H1 (cell line): ENCODE measurements at regions not wholly inside any gene's neighbourhood (a gene's known extent, or its start where the extent isn't known, plus 50 kb on each side); places are given as distances from the start of the nearest gene placed in this dataset.

ENCODE experiments used
- CTCF ChIA-PET: fragments of 300-600 bp; sonication (Branson Sonifier 250); formaldehyde crosslinking; loops from one replicate; lab custom pipeline; 2021; ENCODE audit not compliant: partially characterized antibody; lab: Charles Lee
- POLR2A ChIA-PET: fragments of 300-600 bp; sonication (Branson Sonifier 250); formaldehyde crosslinking; loops from one replicate; lab custom pipeline; 2021; ENCODE audit warnings: inconsistent platforms; ENCODE audit not compliant: partially characterized antibody; lab: Charles Lee
- DNase-seq, 2 experiments: peaks; one replicate each; pipeline versions ENCODE4 v3.0.0 to v3.0.0-alpha.2; 2010 to 2022; ENCODE audit warnings: low spot score in 2 of 2, low read depth in 1 of 2, mixed read lengths in 1 of 2
- FAIRE-seq: peaks from 2 replicates; lab custom pipeline; 2011; peaks lifted over from hg19 to GRCh38; lab: Jason Lieb, UNC
- H2AFZ ChIP-seq: 2 replicates; pipeline ENCODE4 v1.8.1; 2012; ENCODE audit warnings: low read length, inconsistent platforms
- H2AK5ac ChIP-seq: 2 replicates; pipeline ENCODE4 v1.6.1; 2013; ENCODE audit warnings: low read depth, low read length
- H2BK120ac ChIP-seq: replicated peaks from 2 replicates; pipeline ENCODE3; 2013; ENCODE audit warnings: low read depth, low read length, inconsistent platforms
- H2BK12ac ChIP-seq: 2 replicates; pipeline ENCODE4 v1.6.1; 2013; ENCODE audit warnings: low read depth, low read length
- H2BK15ac ChIP-seq: 2 replicates; pipeline ENCODE4 v1.6.1; 2013; ENCODE audit warnings: low read length
- H2BK20ac ChIP-seq: 2 replicates; pipeline ENCODE4 v1.6.1; 2013; ENCODE audit warnings: low read length
- H2BK5ac ChIP-seq: 2 replicates; pipeline ENCODE4 v1.6.1; 2013; ENCODE audit warnings: low read depth, low read length
- H3K14ac ChIP-seq: 2 replicates; pipeline ENCODE4 v1.6.1; 2013; ENCODE audit warnings: inconsistent platforms; ENCODE audit not compliant: insufficient read length
- H3K18ac ChIP-seq: 2 replicates; pipeline ENCODE4 v1.6.1; 2013; ENCODE audit warnings: low read length; ENCODE audit errors: extremely low read depth
- H3K23ac ChIP-seq: 2 replicates; pipeline ENCODE4 v1.6.1; 2013; ENCODE audit warnings: inconsistent platforms; ENCODE audit not compliant: insufficient read length
- H3K23me2 ChIP-seq: 2 replicates; pipeline ENCODE4 v1.6.1; 2013; ENCODE audit warnings: low read depth, low read length
- H3K27ac ChIP-seq: 2 replicates; pipeline ENCODE4 v1.6.1; 2011; ENCODE audit warnings: low read depth, low read length, inconsistent platforms
- H3K27me3 ChIP-seq, 4 experiments: replicated peaks in 1 of 4; 1 replicate in 1 of 4; 2 replicates in 3 of 4; pipeline versions ENCODE4 v1.6.1 to v1.8.1; 2011 to 2013; ENCODE audit warnings: low read length in 3 of 4, mild to moderate bottlenecking in 3 of 4, inconsistent platforms in 2 of 4, mixed read lengths in 2 of 4, moderate library complexity in 1 of 4; ENCODE audit not compliant: control insufficient read depth in 3 of 4, insufficient read depth in 3 of 4; ENCODE audit errors: extremely low read depth in 1 of 4
- H3K36me3 ChIP-seq, 4 experiments: 2 replicates each; pipeline versions ENCODE4 v1.6.1 to v1.8.1; 2011 to 2013; ENCODE audit warnings: mild to moderate bottlenecking in 4 of 4, low read length in 3 of 4, moderate library complexity in 2 of 4, control low read depth in 1 of 4, inconsistent platforms in 1 of 4; ENCODE audit not compliant: insufficient read depth in 4 of 4, control insufficient read depth in 2 of 4
- H3K4ac ChIP-seq: replicated peaks from 2 replicates; pipeline ENCODE3; 2013; ENCODE audit warnings: low read length, low read depth, mixed read lengths, inconsistent platforms; ENCODE audit not compliant: insufficient read length
- H3K4me1 ChIP-seq, 4 experiments: replicated peaks in 1 of 4; 1 replicate in 1 of 4; 2 replicates in 3 of 4; pipeline versions ENCODE4 v1.6.1 to v1.8.1; 2011 to 2013; ENCODE audit warnings: low read length in 3 of 4, inconsistent platforms in 2 of 4, mixed read lengths in 1 of 4; ENCODE audit not compliant: insufficient read depth in 4 of 4, control insufficient read depth in 3 of 4
- H3K4me2 ChIP-seq, 2 experiments: 2 replicates each; pipeline versions ENCODE4 v1.6.1 to v1.8.1; 2011 to 2013; ENCODE audit warnings: low read depth in 2 of 2, low read length in 2 of 2, control low read depth in 1 of 2, inconsistent platforms in 1 of 2, mild to moderate bottlenecking in 1 of 2; ENCODE audit not compliant: insufficient read depth in 1 of 2
- H3K4me3 ChIP-seq, 4 experiments: fragments of 200-600, 300-600 bp in 1 of 4; sonication (generic), shearing (Covaris generic), sonication (Bioruptor Twin) in 1 of 4; 2 replicates each; pipeline versions ENCODE4 v1.5.1 to v1.8.1; 2011 to 2016; ENCODE audit warnings: low read length in 4 of 4, low read depth in 3 of 4, control low read depth in 2 of 4, inconsistent platforms in 2 of 4, mild to moderate bottlenecking in 2 of 4, mixed read lengths in 1 of 4, moderate library complexity in 1 of 4; ENCODE audit not compliant: insufficient read depth in 2 of 4; ENCODE audit errors: extremely low read depth in 1 of 4
- H3K56ac ChIP-seq: replicated peaks from 2 replicates; pipeline ENCODE3; 2013; ENCODE audit warnings: low read depth, mild to moderate bottlenecking, mixed read lengths, low read length, inconsistent platforms; ENCODE audit not compliant: insufficient read length
- H3K79me1 ChIP-seq: 2 replicates; pipeline ENCODE4 v1.6.1; 2013; ENCODE audit warnings: low read depth, low read length, control low read depth
- H3K79me2 ChIP-seq, 2 experiments: 2 replicates each; pipeline versions ENCODE4 v1.6.1 to v1.8.1; 2012 to 2013; ENCODE audit warnings: low read length in 2 of 2, mild to moderate bottlenecking in 2 of 2, inconsistent platforms in 1 of 2; ENCODE audit not compliant: insufficient read depth in 2 of 2, control insufficient read depth in 1 of 2
- H3K9ac ChIP-seq, 4 experiments: replicated peaks in 1 of 4; 1 replicate in 1 of 4; 2 replicates in 3 of 4; pipeline versions ENCODE4 v1.6.1 to v1.8.1; 2011 to 2013; ENCODE audit warnings: low read depth in 3 of 4, low read length in 3 of 4, control low read depth in 2 of 4, mild to moderate bottlenecking in 2 of 4, moderate library complexity in 2 of 4, inconsistent platforms in 1 of 4; ENCODE audit errors: extremely low read depth in 1 of 4
- H3K9me3 ChIP-seq, 2 experiments: 2 replicates each; pipeline versions ENCODE4 v1.6.1 to v1.8.1; 2012 to 2013; ENCODE audit warnings: mild to moderate bottlenecking in 2 of 2, moderate library complexity in 2 of 2, control low read depth in 1 of 2, inconsistent platforms in 1 of 2, low read depth in 1 of 2, low read length in 1 of 2, mixed read lengths in 1 of 2; ENCODE audit not compliant: insufficient read depth in 2 of 2
- H4K20me1 ChIP-seq, 2 experiments: replicated peaks in 1 of 2; 2 replicates each; pipeline versions ENCODE3 to v1.8.1; 2011 to 2013; ENCODE audit warnings: inconsistent platforms in 2 of 2, low read length in 2 of 2, mild to moderate bottlenecking in 1 of 2; ENCODE audit not compliant: insufficient read depth in 2 of 2, control insufficient read depth in 1 of 2
- H4K5ac ChIP-seq: 2 replicates; pipeline ENCODE4 v1.6.1; 2013; ENCODE audit warnings: low read length, low read depth, mixed read lengths, inconsistent platforms; ENCODE audit not compliant: insufficient read length
- H4K8ac ChIP-seq: 2 replicates; pipeline ENCODE4 v1.8.0; 2013; ENCODE audit warnings: mild to moderate bottlenecking, moderate library complexity, low read length, inconsistent platforms; ENCODE audit not compliant: insufficient read depth; ENCODE audit errors: extremely low read depth
- H4K91ac ChIP-seq: replicated peaks from 2 replicates; pipeline ENCODE3; 2013; ENCODE audit warnings: low read length, mixed read lengths, inconsistent platforms; ENCODE audit not compliant: insufficient read length
- BCL11A ChIP-seq, 2 experiments: IDR thresholded peaks; one replicate each; pipeline ENCODE4 v1.6.1; 2011; ENCODE audit warnings: low read depth in 2 of 2, low read length in 2 of 2, mild to moderate bottlenecking in 2 of 2
- CEBPB ChIP-seq: IDR thresholded peaks from 2 replicates; pipeline ENCODE4 v1.6.1; 2012; ENCODE audit warnings: low read depth, low read length
- EGR1 ChIP-seq: IDR thresholded peaks from 2 replicates; pipeline ENCODE4 v1.6.1; 2011; ENCODE audit warnings: low read depth, low read length, borderline replicate concordance
- JUND ChIP-seq: IDR thresholded peaks from 2 replicates; pipeline ENCODE4 v1.6.1; 2011; ENCODE audit warnings: mild to moderate bottlenecking, improper control_type of control experiment, low read length
- KDM4A ChIP-seq: IDR thresholded peaks from one replicate; pipeline ENCODE4 v1.7.1; 2012; ENCODE audit warnings: low read depth, mild to moderate bottlenecking, moderate library complexity, low read length, inconsistent platforms; ENCODE audit not compliant: severe bottlenecking
- RFX5 ChIP-seq: IDR thresholded peaks from 2 replicates; pipeline ENCODE4 v1.6.1; 2011; ENCODE audit warnings: low read depth, low read length, improper control_type of control experiment, borderline replicate concordance
- RNF2 ChIP-seq: fragments of 200-900, 300-1000 bp; sonication (generic); IDR thresholded peaks from 2 replicates; pipeline ENCODE4 v1.7.1; 2016; ENCODE audit warnings: borderline replicate concordance, low read depth, mild to moderate bottlenecking, antibody characterized with exemption, low read length; ENCODE audit not compliant: poor library complexity, severe bottlenecking; ENCODE audit errors: missing control alignments
- SP2 ChIP-seq: IDR thresholded peaks from 2 replicates; pipeline ENCODE4 v1.6.1; 2012; ENCODE audit warnings: mild to moderate bottlenecking, low read length, inconsistent platforms
- TBP ChIP-seq: IDR thresholded peaks from 2 replicates; pipeline ENCODE4 v1.6.1; 2011; ENCODE audit warnings: low read depth, low read length, improper control_type of control experiment
- TCF12 ChIP-seq: IDR thresholded peaks from 2 replicates; pipeline ENCODE4 v1.6.1; 2011; ENCODE audit warnings: low read depth, mild to moderate bottlenecking, low read length
- WGBS, 2 experiments: shearing (Covaris generic) in 1 of 2; methylation state at CpG; one replicate each; pipeline versions ENCODE4 v1.1.6 to v1.1.7; 2013 to 2015; ENCODE audit warnings: low lambda C conversion rate in 2 of 2, mixed read lengths in 2 of 2, inconsistent platforms in 1 of 2, low coverage in 1 of 2, missing lambda C conversion rate in 1 of 2; ENCODE audit not compliant: insufficient replicate concordance in 2 of 2, insufficient coverage in 1 of 2, insufficient read length in 1 of 2; ENCODE audit errors: extremely low coverage in 1 of 2, missing lambda C conversion rate in 1 of 2; 5-methylcytosine and 5-hydroxymethylcytosine counted together
- TF ChIP-seq, protein P1 (sequence below): IDR thresholded peaks from 2 replicates; pipeline ENCODE4 v1.6.1; 2012; ENCODE audit warnings: inconsistent platforms
- TF ChIP-seq, protein P2 (sequence below), 3 experiments: IDR thresholded peaks; 1 replicate in 2 of 3; 2 replicates in 1 of 3; pipeline versions ENCODE4 v1.5.1 to v1.6.1; 2011; ENCODE audit warnings: low read length in 3 of 3, mild to moderate bottlenecking in 3 of 3, inconsistent platforms in 2 of 3, low read depth in 1 of 3, moderate library complexity in 1 of 3; ENCODE audit not compliant: insufficient read depth in 1 of 3; ENCODE audit errors: control extremely low read depth in 1 of 3

DNA sequence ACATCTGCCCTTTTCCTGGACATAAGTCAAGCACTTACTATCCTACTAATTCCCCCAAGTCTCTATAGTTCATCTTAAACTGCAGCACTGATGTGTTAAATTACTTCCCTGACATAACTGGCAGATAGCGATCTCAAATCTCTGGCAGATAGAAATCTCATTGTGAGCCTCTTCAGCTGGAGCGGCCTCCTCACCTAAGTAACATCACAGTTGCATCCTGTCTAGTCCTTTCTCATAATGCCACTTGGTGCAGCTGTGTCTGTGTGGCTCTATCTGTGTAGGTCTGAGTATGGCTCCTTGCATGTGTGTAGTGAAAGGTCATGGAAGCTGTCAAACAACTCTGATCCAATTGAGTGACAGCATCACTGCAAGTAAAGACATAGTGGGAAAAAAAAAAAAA is 53.6 kb upstream of the FST start:
- no peak overlapping the region for H2AK5ac ChIP-seq
- no peak overlapping the region for H4K5ac ChIP-seq
- H3K27me3 ChIP-seq, result no peaks in the 10 kb centered on the region
- no peak overlapping the region for H3K9ac ChIP-seq
- ChIA-PET POLR2A (no interaction called here), CTCF (interaction anchor here (0.7 to 2.3 kb wide), 23 partner anchors 8 to 1016 kb away, joined by 3 to 13 read pairs (median 4); no protein-coding TSS in a partner anchor)
- no peak overlapping the region for H3K56ac ChIP-seq
- H2BK15ac ChIP-seq, result no peak overlapping the region
- H2BK12ac ChIP-seq, result no peak overlapping the region
- no peak for DNase-seq
- no peak overlapping the region for H2BK120ac ChIP-seq
- H3K79me1 ChIP-seq, result no peaks in the 10 kb centered on the region
- no peak overlapping the region for H2BK20ac ChIP-seq
- WGBS, 2 experiments, result 87% methylated on average over 2 of the region's 2 CpGs; no CpG with 5 or more reads in 1 of the 2 experiments
- peaks cover 0 to 3% (median 0%) of the 10 kb centered on the region in 4 experiments; a peak in 1 of 7 replicates for H3K4me1 ChIP-seq
- H3K79me2 ChIP-seq, result no peaks in the 10 kb centered on the region
- H3K4me3 ChIP-seq, result no peak overlapping the region
- no peak overlapping the region for H2BK5ac ChIP-seq
- no peak overlapping the region for H3K18ac ChIP-seq
- H3K27ac ChIP-seq, result no peak overlapping the region
- no peak for FAIRE-seq
- H3K9me3 ChIP-seq, result no peaks in the 10 kb centered on the region
- H3K36me3 ChIP-seq, result no peaks in the 10 kb centered on the region
- H4K91ac ChIP-seq, result no peak overlapping the region
- no peak overlapping the region for H4K8ac ChIP-seq
- no peak overlapping the region for H3K4ac ChIP-seq
- H4K20me1 ChIP-seq, result no peaks in the 10 kb centered on the region
- no peak overlapping the region for H3K23ac ChIP-seq
- no peaks in the 10 kb centered on the region for H3K23me2 ChIP-seq
- no peak overlapping the region for H3K4me2 ChIP-seq
- H3K14ac ChIP-seq, result no peak overlapping the region
- no peak overlapping the region for H2AFZ ChIP-seq
- no peak for TF ChIP-seq CEBPB
- no peak for TF ChIP-seq BCL11A (IDR thresholded peaks at IDR 0.05; ENCODE audit: low read depth in 2 of 2, low read length in 2 of 2)
- TF ChIP-seq, protein P1, sequence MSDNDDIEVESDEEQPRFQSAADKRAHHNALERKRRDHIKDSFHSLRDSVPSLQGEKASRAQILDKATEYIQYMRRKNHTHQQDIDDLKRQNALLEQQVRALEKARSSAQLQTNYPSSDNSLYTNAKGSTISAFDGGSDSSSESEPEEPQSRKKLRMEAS, result no peak
- no peak for TF ChIP-seq SP2
- no peak for TF ChIP-seq KDM4A
- TF ChIP-seq, protein P2, sequence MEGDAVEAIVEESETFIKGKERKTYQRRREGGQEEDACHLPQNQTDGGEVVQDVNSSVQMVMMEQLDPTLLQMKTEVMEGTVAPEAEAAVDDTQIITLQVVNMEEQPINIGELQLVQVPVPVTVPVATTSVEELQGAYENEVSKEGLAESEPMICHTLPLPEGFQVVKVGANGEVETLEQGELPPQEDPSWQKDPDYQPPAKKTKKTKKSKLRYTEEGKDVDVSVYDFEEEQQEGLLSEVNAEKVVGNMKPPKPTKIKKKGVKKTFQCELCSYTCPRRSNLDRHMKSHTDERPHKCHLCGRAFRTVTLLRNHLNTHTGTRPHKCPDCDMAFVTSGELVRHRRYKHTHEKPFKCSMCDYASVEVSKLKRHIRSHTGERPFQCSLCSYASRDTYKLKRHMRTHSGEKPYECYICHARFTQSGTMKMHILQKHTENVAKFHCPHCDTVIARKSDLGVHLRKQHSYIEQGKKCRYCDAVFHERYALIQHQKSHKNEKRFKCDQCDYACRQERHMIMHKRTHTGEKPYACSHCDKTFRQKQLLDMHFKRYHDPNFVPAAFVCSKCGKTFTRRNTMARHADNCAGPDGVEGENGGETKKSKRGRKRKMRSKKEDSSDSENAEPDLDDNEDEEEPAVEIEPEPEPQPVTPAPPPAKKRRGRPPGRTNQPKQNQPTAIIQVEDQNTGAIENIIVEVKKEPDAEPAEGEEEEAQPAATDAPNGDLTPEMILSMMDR (IDR thresholded peaks at IDR 0.05; ENCODE audit: control extremely low read depth in 1 of 3, insufficient read depth in 1 of 3, low read depth in 1 of 3, low read length in 3 of 3), result no peak
- TF ChIP-seq TBP, result no peak
- TF ChIP-seq TCF12, result no peak
- TF ChIP-seq RFX5, result no peak
- TF ChIP-seq EGR1, result no peak
- TF ChIP-seq JUND, result no peak
- TF ChIP-seq RNF2, result no peak
